ENCODE measurements at regions not wholly inside any gene's neighbourhood (a gene's known extent, or its start where the extent isn't known, plus 50 kb on each side); places are given as distances from the start of the nearest gene placed in this dataset.
"Not testable (repeated sequence)": the region's sequence is repeated elsewhere in the genome, so short reads cannot be mapped to it uniquely, and the experiment has no call there.

GRCh38 chr15:24784506-24784905, 108.9 kb downstream of the NPAP1 start:
- CTCF ChIA-PET = no interaction called here
- H3K27ac ChIP-seq (ENCODE audit: low read length) = no peak overlapping the region
- intact Hi-C loops (cut with micrococcal nuclease; ENCODE audit: unreplicated experiment) = no loop called here
- H3K27me3 ChIP-seq (ENCODE audit: control insufficient read depth, insufficient read depth, low read length) = no peaks in the 10 kb centered on the region
- no peak for DNase-seq (ENCODE audit: low read depth, low spot score)
- no peak for ATAC-seq
- BruUV-seq (replicated peaks) = no TSS peak
- peaks cover 4% of the 10 kb centered on the region; the same call in 1 of the 2 replicates for H3K9me3 ChIP-seq (ENCODE audit: control insufficient read depth, insufficient read depth, low read depth, low read length)
- H3K36me3 ChIP-seq (ENCODE audit: control insufficient read depth, insufficient read depth, low read length) = no peaks in the 10 kb centered on the region
- no peaks in the 10 kb centered on the region for H3K4me1 ChIP-seq (ENCODE audit: control insufficient read depth, insufficient read depth, low read length)
- no peak overlapping the region for H3K4me3 ChIP-seq (ENCODE audit: low read depth in 2 of 2, low read length in 2 of 2)
- POLR2A ChIA-PET = no interaction called here
- in situ Hi-C loops (cut with HindIII; ENCODE audit: low pct_unique_long_range_greater_than_20kb, low sequenced_read_pairs) = no loop called here
- TF ChIP-seq CTCF (IDR thresholded peaks at IDR 0.05) = no peak
- no peak for TF ChIP-seq SIN3A (IDR thresholded peaks at IDR 0.05; ENCODE audit: borderline replicate concordance, insufficient read depth, low read depth, low read length)
- no peak for TF ChIP-seq REST (IDR thresholded peaks at IDR 0.05; ENCODE audit: insufficient read depth in 1 of 2, low read depth in 2 of 2, low read length in 1 of 2)
- TF ChIP-seq POLR2AphosphoS5 (IDR thresholded peaks at IDR 0.05; ENCODE audit: low read depth, low read length) = no peak
- TF ChIP-seq TCF7L2 (IDR thresholded peaks at IDR 0.05; ENCODE audit: low read depth, low read length) = no peak

GRCh38 chr15:24786347-24786746, 110.8 kb downstream of the NPAP1 start:
- DNase-seq (ENCODE audit: low read depth, low spot score) = no peak
- ATAC-seq = no peak
- intact Hi-C loops (cut with micrococcal nuclease; ENCODE audit: unreplicated experiment) = no loop called here
- Histone ChIP-seq H3K27ac (ENCODE audit: low read length) (no peak overlapping the region), H3K4me1 (ENCODE audit: control insufficient read depth, insufficient read depth, low read length) (no peaks in the 10 kb centered on the region), H3K36me3 (ENCODE audit: control insufficient read depth, insufficient read depth, low read length) (no peaks in the 10 kb centered on the region), H3K27me3 (ENCODE audit: control insufficient read depth, insufficient read depth, low read length) (no peaks in the 10 kb centered on the region), H3K4me3 (ENCODE audit: low read depth in 2 of 2, low read length in 2 of 2) (no peak overlapping the region), H3K9me3 (ENCODE audit: control insufficient read depth, insufficient read depth, low read depth, low read length) (peaks cover 3% of the 10 kb centered on the region; the same call in 1 of the 2 replicates)
- no peak for TF ChIP-seq TCF7L2 (IDR thresholded peaks at IDR 0.05; ENCODE audit: low read depth, low read length)
- TF ChIP-seq REST (IDR thresholded peaks at IDR 0.05; ENCODE audit: insufficient read depth in 1 of 2, low read depth in 2 of 2, low read length in 1 of 2) = no peak
- no peak for TF ChIP-seq CTCF (IDR thresholded peaks at IDR 0.05)
- TF ChIP-seq SIN3A (IDR thresholded peaks at IDR 0.05; ENCODE audit: borderline replicate concordance, insufficient read depth, low read depth, low read length) = no peak
- TF ChIP-seq POLR2AphosphoS5 (IDR thresholded peaks at IDR 0.05; ENCODE audit: low read depth, low read length) = no peak
- no TSS peak for BruUV-seq (replicated peaks)
- POLR2A ChIA-PET = no interaction called here
- CTCF ChIA-PET = no interaction called here
- in situ Hi-C loops (cut with HindIII; ENCODE audit: low pct_unique_long_range_greater_than_20kb, low sequenced_read_pairs) = no loop called here

GRCh38 chr15:24802624-24803023, 127.0 kb downstream of the NPAP1 start:
- H3K27ac ChIP-seq (ENCODE audit: low read length); POLR2A ChIA-PET; H3K4me1 ChIP-seq (ENCODE audit: control insufficient read depth, insufficient read depth, low read length); H3K9me3 ChIP-seq (ENCODE audit: control insufficient read depth, insufficient read depth, low read depth, low read length); ATAC-seq; CTCF ChIA-PET; BruUV-seq (replicated peaks); intact Hi-C loops (cut with micrococcal nuclease; ENCODE audit: unreplicated experiment); H3K36me3 ChIP-seq (ENCODE audit: control insufficient read depth, insufficient read depth, low read length); in situ Hi-C loops (cut with HindIII; ENCODE audit: low pct_unique_long_range_greater_than_20kb, low sequenced_read_pairs); H3K27me3 ChIP-seq (ENCODE audit: control insufficient read depth, insufficient read depth, low read length); H3K4me3 ChIP-seq (ENCODE audit: low read depth in 2 of 2, low read length in 2 of 2); DNase-seq (ENCODE audit: low read depth, low spot score): not testable (repeated sequence)

Data from Panc1 (cell line).